Gastrocnemius medialis (tissue), 4 donors: ENCODE measurements at regions not wholly inside any gene's neighbourhood (a gene's known extent, or its start where the extent isn't known, plus 50 kb on each side); places are given as distances from the start of the nearest gene placed in this dataset.

Experiments used
- ATAC-seq, 2 donors: fragments of 150-250 bp; one replicate each; pipeline ENCODE4 v1.9.1; 2016
- DNase-seq, 2 donors: peaks; one replicate each; pipeline ENCODE4 v3.0.0-alpha.2; 2019
- H3K27ac ChIP-seq, 4 donors: fragments of 200-600 bp; sonication (generic); 1 replicate in 1 of 4; 2 replicates in 3 of 4; pipeline ENCODE4 v1.5.1; 2016 to 2018; ENCODE audit warnings: mild to moderate bottlenecking in 2 of 4, moderate library complexity in 1 of 4
- H3K27me3 ChIP-seq, 3 donors: fragments of 200-600 bp; sonication (generic) in 2 of 3; 1 replicate in 1 of 3; 2 replicates in 2 of 3; pipeline versions ENCODE4 v1.5.1 to v1.6.0; 2016 to 2019; ENCODE audit warnings: mild to moderate bottlenecking in 1 of 3, moderate library complexity in 1 of 3
- H3K36me3 ChIP-seq, 2 donors: fragments of 200-600 bp; sonication (generic) in 1 of 2; one replicate each; pipeline ENCODE4 v1.5.1; 2017 to 2018
- H3K4me1 ChIP-seq, 2 donors: fragments of 200-600 bp; sonication (generic) in 1 of 2; one replicate each; pipeline ENCODE4 v1.5.1; 2016 to 2017; ENCODE audit warnings: mild to moderate bottlenecking in 2 of 2
- H3K4me3 ChIP-seq, 4 donors: fragments of 200-600 bp; sonication (generic) in 3 of 4; 1 replicate in 1 of 4; 2 replicates in 3 of 4; pipeline ENCODE4 v1.5.1; 2016 to 2019; ENCODE audit warnings: mild to moderate bottlenecking in 2 of 4
- H3K9me3 ChIP-seq, 3 donors: fragments of 200-600 bp; sonication (generic) in 2 of 3; 1 replicate in 1 of 3; 2 replicates in 2 of 3; pipeline ENCODE4 v1.5.1; 2016 to 2019
- POLR2A ChIP-seq, 2 donors: fragments of 450-650 bp; IDR thresholded peaks; one replicate each; pipeline ENCODE4 v1.6.1; 2017; ENCODE audit warnings: antibody characterized with exemption in 2 of 2, mild to moderate bottlenecking in 2 of 2, moderate library complexity in 2 of 2
- in situ Hi-C, 4 donors: fragments of 200-750 bp; cut with MboI; loops; one replicate each; pipeline versions ENCODE4 v1.15.0 to v1.8.0; 2017; ENCODE audit warnings: low sequenced_read_pairs in 4 of 4
- intact Hi-C: fragments of 100-400 bp; cut with DNase I; formaldehyde crosslinking; loops from one replicate; pipeline ENCODE4 v1.15.1; 2023; ENCODE audit warnings: low total_unique reads
- TF ChIP-seq, protein P1 (sequence below), 5 experiments: fragments of 450-650 bp in 3 of 5; fragments of 200-600 bp in 2 of 5; sonication (generic) in 2 of 5; IDR thresholded peaks in 4 of 5; conservative IDR thresholded peaks in 1 of 5; 1 replicate in 4 of 5; 2 replicates in 1 of 5; pipeline ENCODE4 v1.5.1; 2016 to 2019; ENCODE audit warnings: antibody characterized with exemption in 5 of 5, mild to moderate bottlenecking in 3 of 5, moderate library complexity in 3 of 5

DNA sequence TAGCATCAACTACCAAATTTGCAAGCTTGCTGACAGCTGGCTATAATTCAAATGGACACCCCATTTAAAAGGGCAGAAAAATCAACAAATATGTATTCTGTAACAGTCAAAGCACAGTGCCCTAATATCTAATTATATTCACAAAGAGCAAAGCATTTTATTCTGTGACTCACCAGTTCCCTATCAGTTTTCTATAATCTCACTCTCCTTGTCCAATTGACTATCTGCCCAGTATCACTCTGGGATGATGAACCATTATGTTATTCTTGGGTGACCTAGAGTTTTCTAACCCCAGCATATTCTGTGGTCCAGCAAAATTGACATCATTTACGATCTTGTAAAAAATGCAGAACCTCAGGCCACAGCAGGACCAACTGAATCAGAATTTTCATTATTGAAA lies 82.0 kb upstream of the FREM3 start:
- in situ Hi-C loops, result no loop called here

DNA sequence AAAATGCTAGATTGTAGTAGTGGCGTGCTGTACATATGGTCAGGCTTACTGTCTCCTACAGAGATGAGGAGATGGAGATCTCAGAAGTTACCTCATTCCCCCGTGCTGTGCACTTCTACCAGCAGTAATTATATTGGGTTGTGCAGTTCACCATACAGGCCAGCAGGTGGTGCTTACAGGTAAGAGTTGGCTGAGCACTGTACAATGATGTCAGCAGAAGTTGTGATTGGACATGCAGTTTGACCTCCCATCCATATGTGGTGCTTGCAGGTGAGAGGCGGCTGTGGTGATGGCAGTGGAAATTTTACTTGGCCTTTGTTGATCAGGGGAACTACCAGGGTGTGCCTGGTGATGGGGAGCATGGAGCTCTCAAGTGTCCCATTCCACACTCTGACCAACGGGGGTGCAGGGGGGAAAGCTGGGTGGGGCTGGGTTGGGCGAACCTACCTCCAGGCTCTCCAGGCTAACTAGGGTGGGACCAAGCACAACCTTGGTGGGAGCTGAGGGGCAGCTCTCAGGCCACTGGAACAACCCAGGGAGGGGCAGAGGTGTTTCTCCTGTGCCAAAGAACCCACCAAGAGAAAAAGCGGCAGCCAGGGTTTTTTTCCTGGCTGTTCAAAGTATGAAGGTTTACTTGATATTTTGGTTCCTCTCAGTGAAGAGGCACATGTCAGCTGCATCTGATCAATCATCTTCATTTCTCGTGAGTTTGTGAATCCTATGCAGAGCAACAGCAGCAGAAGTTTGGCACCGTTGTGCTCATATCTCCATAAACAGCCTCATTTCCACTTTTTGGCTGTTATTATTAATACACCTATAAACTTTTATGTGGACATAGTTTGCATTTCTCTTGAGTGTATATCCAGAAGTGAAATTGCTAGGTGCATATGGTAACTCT lies 73.8 kb upstream of the FREM3 start:
- ATAC-seq (no peak), DNase-seq (no peak)
- Histone ChIP-seq H3K27me3 (no peaks in the 10 kb centered on the region), H3K27ac (no peak overlapping the region), H3K4me1 (no peaks in the 10 kb centered on the region), H3K36me3 (no peaks in the 10 kb centered on the region), H3K9me3 (no peaks in the 10 kb centered on the region), H3K4me3 (no peak overlapping the region)
- no peak for TF ChIP-seq POLR2A (IDR thresholded peaks at IDR 0.05)
- TF ChIP-seq, protein P1, sequence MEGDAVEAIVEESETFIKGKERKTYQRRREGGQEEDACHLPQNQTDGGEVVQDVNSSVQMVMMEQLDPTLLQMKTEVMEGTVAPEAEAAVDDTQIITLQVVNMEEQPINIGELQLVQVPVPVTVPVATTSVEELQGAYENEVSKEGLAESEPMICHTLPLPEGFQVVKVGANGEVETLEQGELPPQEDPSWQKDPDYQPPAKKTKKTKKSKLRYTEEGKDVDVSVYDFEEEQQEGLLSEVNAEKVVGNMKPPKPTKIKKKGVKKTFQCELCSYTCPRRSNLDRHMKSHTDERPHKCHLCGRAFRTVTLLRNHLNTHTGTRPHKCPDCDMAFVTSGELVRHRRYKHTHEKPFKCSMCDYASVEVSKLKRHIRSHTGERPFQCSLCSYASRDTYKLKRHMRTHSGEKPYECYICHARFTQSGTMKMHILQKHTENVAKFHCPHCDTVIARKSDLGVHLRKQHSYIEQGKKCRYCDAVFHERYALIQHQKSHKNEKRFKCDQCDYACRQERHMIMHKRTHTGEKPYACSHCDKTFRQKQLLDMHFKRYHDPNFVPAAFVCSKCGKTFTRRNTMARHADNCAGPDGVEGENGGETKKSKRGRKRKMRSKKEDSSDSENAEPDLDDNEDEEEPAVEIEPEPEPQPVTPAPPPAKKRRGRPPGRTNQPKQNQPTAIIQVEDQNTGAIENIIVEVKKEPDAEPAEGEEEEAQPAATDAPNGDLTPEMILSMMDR (IDR thresholded peaks at IDR 0.05 in 4 of 5, conservative IDR thresholded peaks at IDR 0.05 in 1 of 5), result peak; percentile 7 to 52 (median 37)
- in situ Hi-C loops (no loop called here), intact Hi-C loops (no loop called here)

More for the DNA sequence above, 82.0 kb upstream of the FREM3 start:
- no peaks in the 10 kb centered on the region for H3K27me3 ChIP-seq
- no peak overlapping the region for H3K27ac ChIP-seq
- TF ChIP-seq, protein P1 (IDR thresholded peaks at IDR 0.05 in 4 of 5, conservative IDR thresholded peaks at IDR 0.05 in 1 of 5), result no peak
- no peaks in the 10 kb centered on the region for H3K9me3 ChIP-seq
- DNase-seq (no peak), ATAC-seq (no peak)
- no peaks in the 10 kb centered on the region for H3K4me1 ChIP-seq
- H3K36me3 ChIP-seq, result no peaks in the 10 kb centered on the region
- intact Hi-C loops, result no loop called here
- no peak overlapping the region for H3K4me3 ChIP-seq

DNA sequence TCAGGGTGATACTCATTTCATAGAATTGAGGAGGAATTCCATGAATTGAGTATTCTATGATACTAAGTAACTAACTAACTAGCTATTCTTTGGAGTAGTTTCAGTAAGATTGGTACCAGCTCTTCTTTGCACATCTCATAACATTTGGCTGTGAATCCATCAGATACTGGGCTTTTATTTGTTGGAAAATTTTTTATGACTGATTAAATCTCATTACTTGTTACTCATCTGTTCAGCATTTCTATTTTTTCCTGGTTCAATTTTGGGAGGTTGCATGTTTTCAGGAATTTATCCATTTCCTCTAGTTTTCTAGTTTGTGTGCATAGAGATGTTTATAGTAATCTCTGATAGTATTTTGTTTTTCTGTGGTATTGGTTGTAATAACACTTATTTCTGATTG lies 70.8 kb upstream of the FREM3 start:
- no peaks in the 10 kb centered on the region for H3K36me3 ChIP-seq
- in situ Hi-C loops, result no loop called here
- ATAC-seq (no peak), DNase-seq (no peak)
- H3K27me3 ChIP-seq, result no peaks in the 10 kb centered on the region
- TF ChIP-seq POLR2A (IDR thresholded peaks at IDR 0.05), result no peak
- TF ChIP-seq, protein P1 (IDR thresholded peaks at IDR 0.05 in 4 of 5, conservative IDR thresholded peaks at IDR 0.05 in 1 of 5), result no peak
- intact Hi-C loops, result no loop called here
- H3K9me3 ChIP-seq, result no peaks in the 10 kb centered on the region
- no peaks in the 10 kb centered on the region for H3K4me1 ChIP-seq
- no peak overlapping the region for H3K4me3 ChIP-seq
- no peak overlapping the region for H3K27ac ChIP-seq

DNA sequence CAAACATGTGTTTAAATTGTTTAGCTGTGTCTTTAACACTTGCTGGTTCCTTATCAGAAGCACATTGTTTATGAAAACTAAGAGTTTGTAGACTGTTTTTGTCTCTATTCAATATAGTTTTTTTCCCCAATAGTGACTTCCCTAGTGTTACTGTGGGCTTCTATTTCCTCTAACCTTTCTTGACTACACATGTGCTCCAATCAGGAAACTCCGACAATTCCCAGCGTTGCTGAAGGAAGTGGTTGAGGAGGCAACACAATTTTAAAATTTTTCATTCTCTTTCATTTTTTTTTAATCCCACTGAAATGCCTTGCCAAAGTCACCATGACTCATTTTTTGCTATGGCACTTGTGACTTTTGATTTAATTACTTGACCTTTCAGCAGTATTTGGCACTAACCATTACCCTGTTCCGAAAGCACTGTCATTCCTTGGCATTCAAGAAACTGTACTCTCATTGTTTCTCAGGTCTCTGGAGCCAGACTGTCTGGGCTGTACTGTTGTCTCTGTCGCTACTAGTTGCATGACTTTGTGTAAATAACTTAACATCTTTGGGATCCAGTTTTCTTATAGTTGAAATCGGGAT lies 67.6 kb upstream of the FREM3 start:
- H3K27ac ChIP-seq, result peak overlapping the region in 1 of 4 donors; percentile 35
- in situ Hi-C loops, result no loop called here
- ATAC-seq, result peak; percentile 81 to 95

More for the DNA sequence above, 67.6 kb upstream of the FREM3 start:
- intact Hi-C loops, result no loop called here
- no peaks in the 10 kb centered on the region for H3K27me3 ChIP-seq
- no peaks in the 10 kb centered on the region for H3K36me3 ChIP-seq
- TF ChIP-seq, protein P1 (IDR thresholded peaks at IDR 0.05 in 4 of 5, conservative IDR thresholded peaks at IDR 0.05 in 1 of 5), result no peak
- TF ChIP-seq POLR2A (IDR thresholded peaks at IDR 0.05), result no peak
- H3K4me1 ChIP-seq, result no peaks in the 10 kb centered on the region
- H3K4me3 ChIP-seq, result peak overlapping the region in 1 of 4 donors; percentile 23
- no peak for DNase-seq
- no peaks in the 10 kb centered on the region for H3K9me3 ChIP-seq
